K562 (cell line): ENCODE measurements at regions not wholly inside any gene's neighbourhood (a gene's known extent, or its start where the extent isn't known, plus 50 kb on each side); places are given as distances from the start of the nearest gene placed in this dataset.

Source experiments
- ATAC-seq: fragments of 200-7000 bp; cut with Tn5 transposase; 3 replicates; pipeline ENCODE4 v1.9.1; 2020; ENCODE audit warnings: moderate library complexity
- BruUV-seq: library from RNA; stranded (reverse); fragments of 400-500 nt; replicated peaks from 2 replicates; lab custom pipeline; 2021; lab: Mats Ljungman, UMichigan
- CTCF ChIA-PET: fragments of 300-600 bp; formaldehyde crosslinking; extraction: SDS; loops from one replicate; lab custom pipeline; 2021; ENCODE audit warnings: low intra/inter-chr PET ratio; lab: Yijun Ruan, JAX
- POLR2A ChIA-PET: fragments of 300-600, 350-650 bp; sonication (Branson Sonifier 250); formaldehyde crosslinking; extraction: SDS; loops from one replicate; lab custom pipeline; 2021; ENCODE audit warnings: antibody characterized with exemption, inconsistent platforms; lab: Yijun Ruan, JAX
- DNase-seq, 4 experiments: peaks; one replicate each; pipeline versions ENCODE4 v3.0.0 to v3.0.0-alpha.2; 2011 to 2018; ENCODE audit warnings: low spot score in 3 of 4, mixed read lengths in 3 of 4; ENCODE audit errors: extremely low read depth in 1 of 4
- FAIRE-seq: peaks from 2 replicates; lab custom pipeline; 2011; peaks lifted over from hg19 to GRCh38; lab: Jason Lieb, UNC
- H2AFZ ChIP-seq: 2 replicates; pipeline ENCODE4 v1.6.0; 2011; ENCODE audit warnings: low read depth, low read length, control low read depth, inconsistent platforms
- H3K27ac ChIP-seq: fragments of 200-600 bp; 3 replicates; pipeline ENCODE4 v1.8.0; 2011; ENCODE audit warnings: low read depth, mild to moderate bottlenecking, control low read depth, inconsistent platforms, low read length, moderate library complexity, mixed read lengths; ENCODE audit errors: extremely low read depth
- H3K27me3 ChIP-seq, 2 experiments: fragments of 300-600 bp in 1 of 2; 2 replicates in 1 of 2; 3 replicates in 1 of 2; pipeline versions ENCODE4 v1.6.0 to v1.8.0; 2011; ENCODE audit warnings: inconsistent platforms in 2 of 2, low read length in 2 of 2, mild to moderate bottlenecking in 1 of 2, mixed read lengths in 1 of 2, moderate library complexity in 1 of 2; ENCODE audit not compliant: control insufficient read depth in 2 of 2, insufficient read depth in 2 of 2
- H3K36me3 ChIP-seq: fragments of 300-600 bp; 3 replicates; pipeline ENCODE4 v1.8.0; 2011; ENCODE audit warnings: mild to moderate bottlenecking, low read length, inconsistent platforms; ENCODE audit not compliant: control insufficient read depth, insufficient read depth
- H3K4me1 ChIP-seq, 2 experiments: fragments of 200-600 bp in 1 of 2; replicated peaks in 1 of 2; 2 replicates in 1 of 2; 3 replicates in 1 of 2; pipeline versions ENCODE4 v1.5.1 to v1.8.0; 2011; ENCODE audit warnings: inconsistent platforms in 2 of 2, low read length in 2 of 2, mild to moderate bottlenecking in 1 of 2, mixed read lengths in 1 of 2, moderate library complexity in 1 of 2; ENCODE audit not compliant: control insufficient read depth in 2 of 2, insufficient read depth in 2 of 2
- H3K4me2 ChIP-seq: 2 replicates; pipeline ENCODE4 v1.6.1; 2011; ENCODE audit warnings: low read length, control low read depth, inconsistent platforms, mixed read lengths; ENCODE audit not compliant: insufficient read depth
- H3K4me3 ChIP-seq: fragments of 200-600 bp; sonication (generic), shearing (Covaris generic); 2 replicates; pipeline ENCODE4 v1.5.1; 2016; ENCODE audit warnings: control low read depth, inconsistent platforms
- H3K79me2 ChIP-seq: fragments of 200-600 bp; 3 replicates; pipeline ENCODE4 v1.8.0; 2011; ENCODE audit warnings: low read length, inconsistent platforms; ENCODE audit not compliant: control insufficient read depth, insufficient read depth
- H3K9ac ChIP-seq, 2 experiments: 2 replicates each; pipeline versions ENCODE4 v1.6.0 to v1.6.1; 2011; ENCODE audit warnings: low read depth in 2 of 2, low read length in 2 of 2, control low read depth in 1 of 2, inconsistent platforms in 1 of 2, mild to moderate bottlenecking in 1 of 2, mixed read lengths in 1 of 2; ENCODE audit not compliant: insufficient read depth in 1 of 2
- H3K9me1 ChIP-seq: one replicate; pipeline ENCODE4 v1.6.0; 2011; ENCODE audit warnings: inconsistent platforms, mild to moderate bottlenecking, low read length, moderate library complexity; ENCODE audit not compliant: control insufficient read depth, insufficient read depth
- H3K9me3 ChIP-seq: replicated peaks from 2 replicates; pipeline ENCODE4 v1.5.1; 2011; ENCODE audit warnings: low read depth, low read length, inconsistent platforms; ENCODE audit not compliant: control insufficient read depth, insufficient read depth
- H4K20me1 ChIP-seq: replicated peaks from 2 replicates; pipeline ENCODE4 v1.6.1; 2011; ENCODE audit warnings: low read length, inconsistent platforms, mixed read lengths; ENCODE audit not compliant: control insufficient read depth, insufficient read depth
- ADNP ChIP-seq: fragments of 200-800 bp; sonication (Bioruptor generic); IDR thresholded peaks from 2 replicates; pipeline ENCODE4 v1.6.1; 2016; ENCODE audit warnings: missing genetic modification characterization, missing compliant biosample characterization
- ATF7 ChIP-seq: fragments of 450-650 bp; IDR thresholded peaks from 2 replicates; pipeline ENCODE4 v1.7.1; 2014; ENCODE audit warnings: mild to moderate bottlenecking, moderate library complexity
- BCOR ChIP-seq: fragments of 450-650 bp; IDR thresholded peaks from 2 replicates; pipeline ENCODE4 v1.6.1; 2016
- DMBX1 ChIP-seq: fragments of 250-450 bp; sonication (Bioruptor Pico); IDR thresholded peaks from 2 replicates; pipeline ENCODE4 v1.8.0; 2022; ENCODE audit warnings: inconsistent platforms, mild to moderate bottlenecking, moderate library complexity, borderline replicate concordance
- ETV6 ChIP-seq, 3 experiments: fragments of 150-350 bp in 1 of 3; sonication (generic) in 1 of 3; formaldehyde crosslinking in 1 of 3; IDR thresholded peaks; 2 replicates each; pipeline versions ENCODE4 v1.6.1 to v1.8.0; 2014 to 2022; ENCODE audit warnings: borderline replicate concordance in 2 of 3, low read depth in 2 of 3, antibody characterized with exemption in 1 of 3, low read length in 1 of 3, mild to moderate bottlenecking in 1 of 3, missing genetic modification reagents in 1 of 3
- KDM1A ChIP-seq, 2 experiments: fragments of 450-650 bp; IDR thresholded peaks; 2 replicates each; pipeline ENCODE4 v1.6.1; 2016; ENCODE audit warnings: mild to moderate bottlenecking in 2 of 2
- MECOM ChIP-seq: fragments of 250-450 bp; sonication (Bioruptor Pico); IDR thresholded peaks from 2 replicates; pipeline ENCODE4 v1.8.0; 2022; ENCODE audit warnings: inconsistent platforms
- RAD21 ChIP-seq, 2 experiments: fragments of 250-450 bp in 1 of 2; fragments of 450-650 bp in 1 of 2; sonication (Bioruptor Pico) in 1 of 2; formaldehyde crosslinking in 1 of 2; IDR thresholded peaks in 1 of 2; conservative IDR thresholded peaks in 1 of 2; 2 replicates each; pipeline versions ENCODE4 v1.4.0 to v1.8.0; 2020 to 2022; ENCODE audit warnings: mild to moderate bottlenecking in 2 of 2, moderate library complexity in 1 of 2
- RBM22 ChIP-seq: fragments of 200-400 bp; formaldehyde crosslinking; IDR thresholded peaks from 2 replicates; pipeline ENCODE4 v1.6.1; 2018; ENCODE audit warnings: low read length, low read depth; ENCODE audit not compliant: poor library complexity, severe bottlenecking
- RBM25 ChIP-seq: fragments of 200-400 bp; formaldehyde crosslinking; IDR thresholded peaks from 2 replicates; pipeline ENCODE4 v1.6.1; 2018; ENCODE audit warnings: low read length, low read depth, moderate library complexity; ENCODE audit not compliant: severe bottlenecking
- RCOR1 ChIP-seq, 2 experiments: IDR thresholded peaks; 2 replicates each; pipeline ENCODE4 v1.6.1; 2012; ENCODE audit warnings: low read depth in 2 of 2, low read length in 2 of 2, borderline replicate concordance in 1 of 2, improper control_type of control experiment in 1 of 2
- RFX1 ChIP-seq: fragments of 450-650 bp; IDR thresholded peaks from 2 replicates; pipeline ENCODE4 v1.6.1; 2016; ENCODE audit warnings: mild to moderate bottlenecking, moderate library complexity
- SMARCA5 ChIP-seq: fragments of 450-650 bp; IDR thresholded peaks from 2 replicates; pipeline ENCODE4 v1.6.1; 2016
- TEAD4 ChIP-seq, 2 experiments: sonication (generic) in 1 of 2; formaldehyde crosslinking in 1 of 2; IDR thresholded peaks; 2 replicates each; pipeline versions ENCODE4 v1.6.1 to v1.8.0; 2012 to 2022; ENCODE audit warnings: borderline replicate concordance in 1 of 2, inconsistent platforms in 1 of 2, low read length in 1 of 2, mild to moderate bottlenecking in 1 of 2, missing genetic modification reagents in 1 of 2
- THRAP3 ChIP-seq: fragments of 450-650 bp; IDR thresholded peaks from 2 replicates; pipeline ENCODE4 v1.6.1; 2016; ENCODE audit warnings: mild to moderate bottlenecking, inconsistent platforms, borderline replicate concordance
- ZBED1 ChIP-seq: IDR thresholded peaks from 2 replicates; pipeline ENCODE4 v1.6.1; 2014
- WGBS: fragments of 100-300 bp; shearing (Covaris generic); methylation state at CpG from one replicate; pipeline ENCODE4 v1.1.6; 2016; ENCODE audit warnings: low coverage, mixed read lengths; ENCODE audit not compliant: insufficient coverage; ENCODE audit errors: missing lambda C conversion rate; 5-methylcytosine and 5-hydroxymethylcytosine counted together
- in situ Hi-C: fragments of 300-500 bp; cut with MboI; formaldehyde crosslinking; loops from 4 replicates; pipeline ENCODE4 v1.15.0; 2018; ENCODE audit warnings: inconsistent platforms, mixed read lengths
- intact Hi-C: fragments of 100-400 bp; cut with micrococcal nuclease; formaldehyde crosslinking; loops from 2 replicates; pipeline ENCODE4 v1.14.2; 2022

DNA sequence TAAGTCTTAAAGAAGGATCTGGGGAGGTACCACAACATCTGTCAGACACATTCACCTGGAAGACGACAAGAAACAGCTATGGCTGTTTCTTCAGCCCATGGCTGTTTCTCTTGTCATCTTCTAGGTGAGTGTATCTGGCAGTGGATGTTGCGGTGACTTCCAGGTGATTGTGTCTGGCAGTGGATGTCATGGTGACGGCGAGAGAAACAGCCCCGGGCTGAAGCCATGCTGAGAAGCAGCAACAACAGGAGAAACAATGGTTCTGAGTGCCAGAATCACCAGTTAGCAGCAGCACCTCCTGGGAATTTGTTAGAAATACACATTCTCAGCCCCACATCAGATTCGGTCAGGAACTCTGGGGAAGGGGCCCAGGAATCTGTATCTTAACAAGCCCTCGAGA is 68.6 kb upstream of the SYPL1 start:
- ChIA-PET POLR2A (interaction anchor here (0.6 to 1.8 kb wide), 4 partner anchors 17 to 595 kb away, joined by 3 to 4 read pairs (median 3); partner anchors contain the start of gene NAMPT), CTCF (no interaction called here)
- DNase-seq (no peak), FAIRE-seq (no peak), ATAC-seq (no peak)
- in situ Hi-C loops: no loop called here
- H3K4me2 ChIP-seq: no peak overlapping the region
- intact Hi-C loops: no loop called here
- H3K4me3 ChIP-seq: no peak overlapping the region
- H3K79me2 ChIP-seq: no peaks in the 10 kb centered on the region
- no peaks in the 10 kb centered on the region for H3K27me3 ChIP-seq
- no TSS peak for BruUV-seq
- H2AFZ ChIP-seq: no peak overlapping the region
- no peak overlapping the region for H3K9ac ChIP-seq
- no peaks in the 10 kb centered on the region for H3K36me3 ChIP-seq
- H4K20me1 ChIP-seq: no peaks in the 10 kb centered on the region
- no peak overlapping the region for H3K27ac ChIP-seq
- H3K4me1 ChIP-seq: peaks cover 0 to 5% of the 10 kb centered on the region in 2 experiments; a peak in 3 of 5 replicates
- TF ChIP-seq RFX1 (0 out of 2 replicates have a peak, but pooled peaks have one; percentile 9), ZBED1 (no peak)
- H3K9me3 ChIP-seq: no peaks in the 10 kb centered on the region
- 50% methylated on average over 7 of the region's 7 CpGs for WGBS
- H3K9me1 ChIP-seq: no peaks in the 10 kb centered on the region

GRCh38 chr7:106179256-106179655 is 67.1 kb upstream of the SYPL1 start:
- FAIRE-seq (no peak), DNase-seq (no peak), ATAC-seq (no peak)
- H3K9me3 ChIP-seq: no peaks in the 10 kb centered on the region
- CTCF ChIA-PET: interaction anchor here (1.0 to 3.3 kb wide), 2 partner anchors 283 to 557 kb away, joined by 4 to 26 read pairs; no protein-coding TSS in a partner anchor
- in situ Hi-C loops (loop anchor here (5.0 to 10.0 kb wide), 5 partner anchors 193 to 568 kb away; no protein-coding TSS in a partner anchor), intact Hi-C loops (loop anchor here (2.0 kb wide), 1 partner anchor 106 kb away; the partner anchor contains the start of gene NAMPT)
- no peaks in the 10 kb centered on the region for H3K9me1 ChIP-seq
- H3K27me3 ChIP-seq: no peaks in the 10 kb centered on the region
- no peak overlapping the region for H2AFZ ChIP-seq
- BruUV-seq: no TSS peak
- H3K36me3 ChIP-seq: no peaks in the 10 kb centered on the region
- H3K79me2 ChIP-seq: no peaks in the 10 kb centered on the region
- no peak overlapping the region for H3K4me2 ChIP-seq
- no peak overlapping the region for H3K27ac ChIP-seq
- peaks cover 0 to 5% of the 10 kb centered on the region in 2 experiments; a peak in 3 of 5 replicates for H3K4me1 ChIP-seq
- no peak overlapping the region for H3K9ac ChIP-seq
- WGBS: 35% methylated on average over 4 of the region's 4 CpGs
- POLR2A ChIA-PET: interaction anchor here (0.5 to 1.8 kb wide), 5 partner anchors 102 to 596 kb away, joined by 3 to 4 read pairs (median 3); partner anchors contain the start of gene NAMPT
- no peak overlapping the region for H3K4me3 ChIP-seq
- no peaks in the 10 kb centered on the region for H4K20me1 ChIP-seq
- no peak for TF ChIP-seq ATF7
- TF ChIP-seq TEAD4 (IDR thresholded peaks at IDR 0.05; ENCODE audit: low read length): no peak
- no peak for TF ChIP-seq TEAD4 (CRISPR knock-in tag; IDR thresholded peaks at IDR 0.05; ENCODE audit: borderline replicate concordance)
- peak; percentile 18 to 62; a peak in 1 of 4 replicates for TF ChIP-seq KDM1A (IDR thresholded peaks at IDR 0.05)
- TF ChIP-seq RBM25: peak; percentile 93
- TF ChIP-seq THRAP3: no peak
- peak; percentile 70 for TF ChIP-seq ADNP (tag)
- TF ChIP-seq DMBX1 (CRISPR knock-in tag): no peak
- TF ChIP-seq ETV6 (IDR thresholded peaks at IDR 0.05; ENCODE audit: borderline replicate concordance in 1 of 2, low read depth in 2 of 2, low read length in 1 of 2): no peak
- TF ChIP-seq ETV6 (CRISPR knock-in tag; IDR thresholded peaks at IDR 0.05; ENCODE audit: borderline replicate concordance): no peak
- TF ChIP-seq SMARCA5: 0 out of 2 replicates have a peak, but pooled peaks have one; percentile 35
- no peak for TF ChIP-seq MECOM (CRISPR knock-in tag)
- TF ChIP-seq RCOR1 (IDR thresholded peaks at IDR 0.05; ENCODE audit: borderline replicate concordance in 1 of 2, low read depth in 2 of 2, low read length in 2 of 2): peak in 1 of 2 experiments; percentile 56; a peak in 1 of 4 replicates
- no peak for TF ChIP-seq RBM22
- peak; percentile 82 for TF ChIP-seq BCOR
- no peak for TF ChIP-seq RAD21 (CRISPR knock-in tag; conservative IDR thresholded peaks at IDR 0.05 in 1 of 2, IDR thresholded peaks at IDR 0.05 in 1 of 2)
